ENCODE measurements at regions not wholly inside any gene's neighbourhood (a gene's known extent, or its start where the extent isn't known, plus 50 kb on each side); places are given as distances from the start of the nearest gene placed in this dataset.

DNA sequence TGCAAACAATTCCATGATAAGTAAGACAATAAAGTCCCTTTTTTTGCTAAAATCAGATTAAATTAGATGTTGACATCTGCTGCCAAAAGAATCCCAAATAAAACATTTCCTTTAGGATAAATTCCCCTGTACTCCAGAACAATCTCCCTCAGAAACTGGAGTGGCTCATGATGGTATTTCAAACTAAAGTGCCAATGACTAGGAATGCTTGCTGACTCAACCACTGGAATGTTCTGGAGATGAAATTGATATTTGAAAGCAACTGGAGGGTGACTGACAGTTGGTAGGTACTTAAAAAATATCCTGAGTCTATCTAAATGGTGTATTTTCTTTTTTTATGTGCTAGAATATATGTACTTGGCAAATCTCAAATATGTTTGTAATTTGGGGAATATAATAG is 350.1 kb upstream of the TSHZ2 start:
- no peak overlapping the region for H3K4me3 ChIP-seq (ENCODE audit: low read depth in 1 of 3, low read length in 3 of 3)
- no peak overlapping the region for H3K9ac ChIP-seq (ENCODE audit: low read depth in 1 of 2, low read length in 2 of 2)
- no peaks in the 10 kb centered on the region for H3K4me1 ChIP-seq (ENCODE audit: control insufficient read depth in 4 of 4, insufficient read depth in 4 of 4, low read length in 3 of 4)
- H3K9me3 ChIP-seq (ENCODE audit: control insufficient read depth in 4 of 4, low read length in 3 of 4): no peaks in the 10 kb centered on the region
- no peak for DNase-seq (ENCODE audit: low spot score)
- no peaks in the 10 kb centered on the region for H3K27me3 ChIP-seq (ENCODE audit: control insufficient read depth in 4 of 4, insufficient read depth in 4 of 4, low read length in 3 of 4)
- no peak for TF ChIP-seq FOXA1 (IDR thresholded peaks at IDR 0.05)
- TF ChIP-seq EGR1 (IDR thresholded peaks at IDR 0.05; ENCODE audit: low read depth in 2 of 2): no peak
- TF ChIP-seq NR2F2 (IDR thresholded peaks at IDR 0.05): no peak
- TF ChIP-seq, protein P1, sequence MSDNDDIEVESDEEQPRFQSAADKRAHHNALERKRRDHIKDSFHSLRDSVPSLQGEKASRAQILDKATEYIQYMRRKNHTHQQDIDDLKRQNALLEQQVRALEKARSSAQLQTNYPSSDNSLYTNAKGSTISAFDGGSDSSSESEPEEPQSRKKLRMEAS (IDR thresholded peaks at IDR 0.05): no peak
- TF ChIP-seq, protein P2, sequence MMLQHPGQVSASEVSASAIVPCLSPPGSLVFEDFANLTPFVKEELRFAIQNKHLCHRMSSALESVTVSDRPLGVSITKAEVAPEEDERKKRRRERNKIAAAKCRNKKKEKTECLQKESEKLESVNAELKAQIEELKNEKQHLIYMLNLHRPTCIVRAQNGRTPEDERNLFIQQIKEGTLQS (IDR thresholded peaks at IDR 0.05): no peak
- TF ChIP-seq, protein P3, sequence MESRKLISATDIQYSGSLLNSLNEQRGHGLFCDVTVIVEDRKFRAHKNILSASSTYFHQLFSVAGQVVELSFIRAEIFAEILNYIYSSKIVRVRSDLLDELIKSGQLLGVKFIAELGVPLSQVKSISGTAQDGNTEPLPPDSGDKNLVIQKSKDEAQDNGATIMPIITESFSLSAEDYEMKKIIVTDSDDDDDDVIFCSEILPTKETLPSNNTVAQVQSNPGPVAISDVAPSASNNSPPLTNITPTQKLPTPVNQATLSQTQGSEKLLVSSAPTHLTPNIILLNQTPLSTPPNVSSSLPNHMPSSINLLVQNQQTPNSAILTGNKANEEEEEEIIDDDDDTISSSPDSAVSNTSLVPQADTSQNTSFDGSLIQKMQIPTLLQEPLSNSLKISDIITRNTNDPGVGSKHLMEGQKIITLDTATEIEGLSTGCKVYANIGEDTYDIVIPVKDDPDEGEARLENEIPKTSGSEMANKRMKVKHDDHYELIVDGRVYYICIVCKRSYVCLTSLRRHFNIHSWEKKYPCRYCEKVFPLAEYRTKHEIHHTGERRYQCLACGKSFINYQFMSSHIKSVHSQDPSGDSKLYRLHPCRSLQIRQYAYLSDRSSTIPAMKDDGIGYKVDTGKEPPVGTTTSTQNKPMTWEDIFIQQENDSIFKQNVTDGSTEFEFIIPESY (IDR thresholded peaks at IDR 0.05): no peak
- no peak for TF ChIP-seq YY1 (IDR thresholded peaks at IDR 0.05)
- no peaks in the 10 kb centered on the region for H3K36me3 ChIP-seq (ENCODE audit: control insufficient read depth in 4 of 4, insufficient read depth in 3 of 4, low read depth in 1 of 4, low read length in 3 of 4)
- no peak overlapping the region for H3K27ac ChIP-seq (ENCODE audit: low read depth in 1 of 2, low read length in 2 of 2)

DNA sequence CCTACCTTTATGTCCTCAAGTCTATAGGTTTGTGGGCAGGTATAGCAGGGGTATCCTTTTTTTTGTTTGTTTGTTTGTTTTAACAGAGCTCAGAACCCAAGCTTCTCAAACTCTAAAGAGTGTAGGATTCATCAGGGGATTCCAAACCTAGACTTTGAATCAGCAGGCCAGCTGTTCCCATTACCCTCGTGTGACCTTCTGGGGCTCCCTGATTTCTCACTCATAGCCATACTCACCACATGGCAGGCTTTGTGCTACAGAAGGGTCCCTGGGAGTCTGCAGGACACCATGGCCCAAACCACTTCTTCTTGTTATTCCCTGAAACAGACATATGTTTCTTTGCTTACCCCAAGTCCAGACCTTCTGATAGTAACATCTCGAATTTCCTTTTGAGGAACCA is 350.8 kb upstream of the TSHZ2 start:
- 54% methylated on average over 2 of the region's 2 CpGs for WGBS
- no peaks in the 10 kb centered on the region for H3K36me3 ChIP-seq (ENCODE audit: control insufficient read depth in 4 of 4, insufficient read depth in 3 of 4, low read depth in 1 of 4, low read length in 3 of 4)
- H3K27ac ChIP-seq (ENCODE audit: low read depth in 1 of 2, low read length in 2 of 2): no peak overlapping the region

More for the DNA sequence above, 350.8 kb upstream of the TSHZ2 start:
- H3K9ac ChIP-seq (ENCODE audit: low read depth in 1 of 2, low read length in 2 of 2): no peak overlapping the region
- H3K9me3 ChIP-seq (ENCODE audit: control insufficient read depth in 4 of 4, low read length in 3 of 4): no peaks in the 10 kb centered on the region
- TF ChIP-seq RXRA (IDR thresholded peaks at IDR 0.05): no peak
- TF ChIP-seq HNF4A (conservative IDR thresholded peaks at IDR 0.05): no peak
- no peak for TF ChIP-seq TAF1 (conservative IDR thresholded peaks at IDR 0.05)
- TF ChIP-seq, protein P2 (IDR thresholded peaks at IDR 0.05): no peak
- no peak for TF ChIP-seq FOXA2 (IDR thresholded peaks at IDR 0.05)
- TF ChIP-seq YY1 (IDR thresholded peaks at IDR 0.05): no peak
- TF ChIP-seq, protein P4, sequence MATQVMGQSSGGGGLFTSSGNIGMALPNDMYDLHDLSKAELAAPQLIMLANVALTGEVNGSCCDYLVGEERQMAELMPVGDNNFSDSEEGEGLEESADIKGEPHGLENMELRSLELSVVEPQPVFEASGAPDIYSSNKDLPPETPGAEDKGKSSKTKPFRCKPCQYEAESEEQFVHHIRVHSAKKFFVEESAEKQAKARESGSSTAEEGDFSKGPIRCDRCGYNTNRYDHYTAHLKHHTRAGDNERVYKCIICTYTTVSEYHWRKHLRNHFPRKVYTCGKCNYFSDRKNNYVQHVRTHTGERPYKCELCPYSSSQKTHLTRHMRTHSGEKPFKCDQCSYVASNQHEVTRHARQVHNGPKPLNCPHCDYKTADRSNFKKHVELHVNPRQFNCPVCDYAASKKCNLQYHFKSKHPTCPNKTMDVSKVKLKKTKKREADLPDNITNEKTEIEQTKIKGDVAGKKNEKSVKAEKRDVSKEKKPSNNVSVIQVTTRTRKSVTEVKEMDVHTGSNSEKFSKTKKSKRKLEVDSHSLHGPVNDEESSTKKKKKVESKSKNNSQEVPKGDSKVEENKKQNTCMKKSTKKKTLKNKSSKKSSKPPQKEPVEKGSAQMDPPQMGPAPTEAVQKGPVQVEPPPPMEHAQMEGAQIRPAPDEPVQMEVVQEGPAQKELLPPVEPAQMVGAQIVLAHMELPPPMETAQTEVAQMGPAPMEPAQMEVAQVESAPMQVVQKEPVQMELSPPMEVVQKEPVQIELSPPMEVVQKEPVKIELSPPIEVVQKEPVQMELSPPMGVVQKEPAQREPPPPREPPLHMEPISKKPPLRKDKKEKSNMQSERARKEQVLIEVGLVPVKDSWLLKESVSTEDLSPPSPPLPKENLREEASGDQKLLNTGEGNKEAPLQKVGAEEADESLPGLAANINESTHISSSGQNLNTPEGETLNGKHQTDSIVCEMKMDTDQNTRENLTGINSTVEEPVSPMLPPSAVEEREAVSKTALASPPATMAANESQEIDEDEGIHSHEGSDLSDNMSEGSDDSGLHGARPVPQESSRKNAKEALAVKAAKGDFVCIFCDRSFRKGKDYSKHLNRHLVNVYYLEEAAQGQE (IDR thresholded peaks at IDR 0.05): no peak
- no peak for TF ChIP-seq SP1 (IDR thresholded peaks at IDR 0.05)
- TF ChIP-seq FOXA1 (IDR thresholded peaks at IDR 0.05): no peak
- no peak for TF ChIP-seq GABPA (IDR thresholded peaks at IDR 0.05 in 1 of 2, conservative IDR thresholded peaks at IDR 0.05 in 1 of 2)
- TF ChIP-seq EGR1 (IDR thresholded peaks at IDR 0.05; ENCODE audit: low read depth in 2 of 2): no peak
- no peak for TF ChIP-seq NR2F2 (IDR thresholded peaks at IDR 0.05)
- H3K4me1 ChIP-seq (ENCODE audit: control insufficient read depth in 4 of 4, insufficient read depth in 4 of 4, low read length in 3 of 4): no peaks in the 10 kb centered on the region
- H3K27me3 ChIP-seq (ENCODE audit: control insufficient read depth in 4 of 4, insufficient read depth in 4 of 4, low read length in 3 of 4): no peaks in the 10 kb centered on the region
- no peak overlapping the region for H3K4me3 ChIP-seq (ENCODE audit: low read depth in 1 of 3, low read length in 3 of 3)
- no peak for DNase-seq (ENCODE audit: low spot score)
